WERI-Rb-1 (cell line): ENCODE measurements at regions not wholly inside any gene's neighbourhood (a gene's known extent, or its start where the extent isn't known, plus 50 kb on each side); places are given as distances from the start of the nearest gene placed in this dataset.

Experiments
- DNase-seq: peaks from one replicate; pipeline ENCODE4 v3.0.0-alpha.2; 2020
- H3K27ac ChIP-seq: fragments of 250-450 bp; sonication (Bioruptor Pico); 2 replicates; pipeline ENCODE4 v1.5.1; 2020; ENCODE audit warnings: mild to moderate bottlenecking, moderate library complexity
- H3K27me3 ChIP-seq: fragments of 250-450 bp; sonication (Bioruptor Pico); 2 replicates; pipeline ENCODE4 v1.5.1; 2021; ENCODE audit warnings: mild to moderate bottlenecking, low read depth, moderate library complexity; ENCODE audit not compliant: insufficient read depth, severe bottlenecking
- H3K36me3 ChIP-seq: fragments of 250-450 bp; sonication (Bioruptor Pico); 2 replicates; pipeline ENCODE4 v1.5.1; 2020; ENCODE audit warnings: mild to moderate bottlenecking, moderate library complexity
- H3K4me3 ChIP-seq: 2 replicates; pipeline ENCODE4 v1.5.1; 2011; ENCODE audit warnings: low read depth, mild to moderate bottlenecking, control low read depth, low read length
- H3K9me3 ChIP-seq: fragments of 250-450 bp; sonication (Bioruptor Pico); 2 replicates; pipeline ENCODE4 v1.5.1; 2021; ENCODE audit warnings: mild to moderate bottlenecking, moderate library complexity; ENCODE audit not compliant: severe bottlenecking
- CTCF ChIP-seq: IDR thresholded peaks from 2 replicates; pipeline ENCODE4 v1.5.1; 2011; ENCODE audit warnings: low read depth, mild to moderate bottlenecking, control low read depth, inconsistent platforms, low read length

GRCh38 chr14:25993830-25994229 lies 604.0 kb downstream of the NOVA1 start:
- TF ChIP-seq CTCF = no peak
- no peaks in the 10 kb centered on the region for H3K9me3 ChIP-seq
- no peak for DNase-seq
- H3K4me3 ChIP-seq = no peak overlapping the region
- H3K27ac ChIP-seq = no peak overlapping the region
- H3K27me3 ChIP-seq = peaks cover 21% of the 10 kb centered on the region
- H3K36me3 ChIP-seq = no peaks in the 10 kb centered on the region

DNA sequence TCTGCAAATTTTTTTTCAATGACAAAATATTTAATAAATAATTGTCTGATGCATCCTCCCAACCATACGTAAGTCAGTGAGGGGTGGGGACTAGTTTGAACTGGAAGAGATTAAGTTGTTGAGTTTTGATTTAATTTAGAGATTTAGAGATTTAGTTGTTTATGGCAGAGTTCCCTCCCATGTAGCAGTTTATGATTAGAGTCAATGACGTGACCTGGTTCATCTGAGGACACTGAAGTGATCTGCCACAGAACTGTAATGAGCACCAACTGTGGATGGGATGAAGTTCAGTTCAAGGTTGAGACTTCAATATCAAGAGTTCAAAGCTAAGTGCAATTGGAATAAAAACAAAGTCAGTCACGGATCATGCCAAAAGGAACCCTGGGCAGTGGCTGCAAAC lies 609.3 kb downstream of the NOVA1 start:
- peaks cover 21% of the 10 kb centered on the region for H3K27me3 ChIP-seq
- H3K27ac ChIP-seq = no peak overlapping the region
- H3K9me3 ChIP-seq = no peaks in the 10 kb centered on the region
- no peak overlapping the region for H3K4me3 ChIP-seq
- H3K36me3 ChIP-seq = no peaks in the 10 kb centered on the region
- no peak for TF ChIP-seq CTCF
- no peak for DNase-seq

DNA sequence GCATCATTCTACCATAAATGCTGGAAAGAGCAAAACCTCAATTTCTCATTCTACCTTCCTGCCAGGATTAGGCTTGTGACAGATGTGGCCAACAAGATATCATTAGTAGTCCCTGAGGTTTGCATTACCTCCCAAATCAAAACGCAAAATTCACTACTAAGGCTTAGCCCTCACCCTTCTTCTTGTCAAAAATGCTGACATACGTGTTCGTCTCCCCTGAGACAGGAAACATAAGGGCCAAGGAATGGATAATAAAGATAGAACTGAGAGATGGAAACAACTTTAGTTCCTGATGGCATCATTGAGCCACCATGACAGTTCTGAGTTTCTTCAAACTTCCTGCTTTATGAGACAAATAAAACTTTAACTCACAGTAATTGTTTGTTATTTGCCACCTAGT lies 642.1 kb downstream of the NOVA1 start:
- no peak for DNase-seq
- H3K4me3 ChIP-seq = no peak overlapping the region
- H3K27ac ChIP-seq = no peak overlapping the region
- TF ChIP-seq CTCF = no peak
- H3K9me3 ChIP-seq = no peaks in the 10 kb centered on the region
- H3K36me3 ChIP-seq = no peaks in the 10 kb centered on the region
- peaks cover 3% of the 10 kb centered on the region for H3K27me3 ChIP-seq

- peaks cover 3% of the 10 kb centered on the region for H3K27me3 ChIP-seq
- no peak overlapping the region for H3K4me3 ChIP-seq
- TF ChIP-seq CTCF = no peak
- H3K9me3 ChIP-seq = no peaks in the 10 kb centered on the region
- no peaks in the 10 kb centered on the region for H3K36me3 ChIP-seq
- no peak overlapping the region for H3K27ac ChIP-seq
- DNase-seq = no peak
These were observed 644.2 kb downstream of the NOVA1 start for GRCh38 chr14:25953532-25954139.

DNA sequence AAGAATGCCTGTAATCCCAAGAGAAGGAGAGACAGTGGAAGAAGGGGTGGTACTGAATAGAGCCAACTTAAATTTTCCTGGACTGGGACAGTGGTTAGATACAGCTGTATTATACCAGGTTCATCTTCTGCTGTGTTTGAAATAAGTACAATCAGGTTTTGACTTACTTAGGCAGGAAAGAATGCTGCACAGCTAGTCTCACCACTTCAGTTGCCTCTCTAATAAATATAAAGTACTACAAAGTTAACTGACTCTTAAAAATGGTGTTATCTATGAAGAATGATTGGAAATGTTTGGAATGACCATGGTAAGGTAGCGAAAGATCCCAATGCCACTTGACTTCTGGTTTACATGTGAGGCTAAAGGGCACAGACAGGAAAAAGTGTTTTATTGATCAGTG lies 652.1 kb downstream of the NOVA1 start:
- peaks cover 27% of the 10 kb centered on the region for H3K27me3 ChIP-seq
- no peaks in the 10 kb centered on the region for H3K36me3 ChIP-seq
- no peak for TF ChIP-seq CTCF
- no peak for DNase-seq
- H3K27ac ChIP-seq = no peak overlapping the region
- no peaks in the 10 kb centered on the region for H3K9me3 ChIP-seq
- no peak overlapping the region for H3K4me3 ChIP-seq

GRCh38 chr14:25944020-25944419 lies 653.8 kb downstream of the NOVA1 start:
- Histone ChIP-seq H3K27ac (no peak overlapping the region), H3K9me3 (no peaks in the 10 kb centered on the region), H3K4me3 (no peak overlapping the region), H3K36me3 (no peaks in the 10 kb centered on the region), H3K27me3 (peaks cover 33% of the 10 kb centered on the region)
- DNase-seq = no peak
- no peak for TF ChIP-seq CTCF
